Stimulated activated memory B cell treated with anti-CD40 and anti-IgM and Interleukin-4, amounts not matched to agents 10 μg/mL and 1 μg/mL and 100 μg/mL, for 72 hours (primary cell): ENCODE measurements at regions not wholly inside any gene's neighbourhood (a gene's known extent, or its start where the extent isn't known, plus 50 kb on each side); places are given as distances from the start of the nearest gene placed in this dataset.
A peak's percentile ranks its signal among the peaks of the same experiment; 100 is the strongest.

ENCODE experiments used
- ATAC-seq: fragments of 150-1000 bp; cut with Tn5 transposase; 2 replicates; pipeline ENCODE4 v1.10.0; 2021
- H3K27ac Mint-ChIP-seq: one replicate; pipeline ENCODE4 v1.8.0; 2022; ENCODE audit warnings: mild to moderate bottlenecking, mixed read lengths
- H3K27me3 Mint-ChIP-seq: one replicate; pipeline ENCODE4 v1.8.0; 2022; ENCODE audit warnings: mixed read lengths
- H3K36me3 Mint-ChIP-seq: one replicate; pipeline ENCODE4 v1.8.0; 2022; ENCODE audit warnings: mixed read lengths
- H3K4me1 Mint-ChIP-seq: one replicate; pipeline ENCODE4 v1.8.0; 2022; ENCODE audit warnings: mixed read lengths
- H3K4me3 Mint-ChIP-seq: one replicate; pipeline ENCODE4 v1.8.0; 2022; ENCODE audit warnings: mild to moderate bottlenecking, moderate library complexity, mixed read lengths
- H3K9me3 Mint-ChIP-seq: one replicate; pipeline ENCODE4 v1.8.0; 2022; ENCODE audit warnings: mixed read lengths

GRCh38 chr6:97621111-97621510, 338.1 kb upstream of the MMS22L start:
- Mint-ChIP-seq H3K27me3 (no peaks in the 10 kb centered on the region), H3K9me3 (no peaks in the 10 kb centered on the region), H3K36me3 (no peaks in the 10 kb centered on the region), H3K27ac (no peak overlapping the region), H3K4me1 (no peaks in the 10 kb centered on the region), H3K4me3 (no peak overlapping the region)
- no peak for ATAC-seq

GRCh38 chr6:97626671-97627441, 343.8 kb upstream of the MMS22L start:
- Mint-ChIP-seq H3K4me3 (no peak overlapping the region), H3K27ac (no peak overlapping the region), H3K4me1 (peaks cover 7% of the 10 kb centered on the region), H3K27me3 (no peaks in the 10 kb centered on the region), H3K36me3 (no peaks in the 10 kb centered on the region), H3K9me3 (no peaks in the 10 kb centered on the region)
- ATAC-seq, result no peak

DNA sequence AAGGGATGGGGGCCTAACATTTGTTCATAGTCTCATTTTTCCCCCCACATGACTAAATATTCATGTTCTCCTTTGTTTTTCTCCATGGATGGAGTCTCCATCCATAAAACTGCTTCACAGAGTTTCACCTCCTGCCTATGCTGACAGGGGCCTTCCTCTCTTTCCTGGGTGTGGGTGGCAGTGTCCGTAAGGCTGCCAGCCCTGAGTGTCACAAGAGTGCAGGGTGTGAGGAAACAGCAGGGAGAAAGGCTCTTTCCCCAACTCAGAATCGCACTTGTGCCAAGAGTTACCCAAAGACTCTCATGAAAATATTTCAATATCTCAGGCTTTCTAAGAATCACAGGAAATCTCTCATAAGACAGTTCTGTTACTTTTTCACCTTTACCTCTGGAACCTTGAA, 346.2 kb upstream of the MMS22L start:
- Mint-ChIP-seq H3K4me1 (peaks cover 7% of the 10 kb centered on the region), H3K36me3 (no peaks in the 10 kb centered on the region), H3K4me3 (no peak overlapping the region), H3K27me3 (no peaks in the 10 kb centered on the region), H3K27ac (no peak overlapping the region), H3K9me3 (no peaks in the 10 kb centered on the region)
- ATAC-seq, result no peak

DNA sequence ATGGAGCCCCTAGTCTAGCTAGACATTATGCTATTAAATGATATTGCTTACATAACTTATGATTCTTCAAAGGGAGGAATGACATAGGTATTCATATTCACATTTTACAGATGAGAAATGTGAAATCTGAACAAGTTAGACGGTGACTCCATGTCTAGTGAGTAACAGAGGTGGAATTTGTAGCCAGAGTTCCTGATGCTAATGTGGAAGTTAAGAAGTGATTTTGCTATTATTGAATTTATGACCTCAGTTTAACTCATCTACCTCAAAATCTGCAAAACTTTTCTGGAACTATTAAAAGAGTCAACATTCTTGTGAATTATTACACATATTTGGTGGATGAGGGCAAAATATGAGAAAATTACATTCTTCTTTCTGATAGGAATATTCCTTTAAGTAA, 347.6 kb upstream of the MMS22L start:
- no peak for ATAC-seq
- no peak overlapping the region for H3K4me3 Mint-ChIP-seq
- H3K36me3 Mint-ChIP-seq, result no peaks in the 10 kb centered on the region
- no peaks in the 10 kb centered on the region for H3K27me3 Mint-ChIP-seq
- peaks cover 7% of the 10 kb centered on the region for H3K4me1 Mint-ChIP-seq
- H3K27ac Mint-ChIP-seq, result no peak overlapping the region
- H3K9me3 Mint-ChIP-seq, result no peaks in the 10 kb centered on the region

DNA sequence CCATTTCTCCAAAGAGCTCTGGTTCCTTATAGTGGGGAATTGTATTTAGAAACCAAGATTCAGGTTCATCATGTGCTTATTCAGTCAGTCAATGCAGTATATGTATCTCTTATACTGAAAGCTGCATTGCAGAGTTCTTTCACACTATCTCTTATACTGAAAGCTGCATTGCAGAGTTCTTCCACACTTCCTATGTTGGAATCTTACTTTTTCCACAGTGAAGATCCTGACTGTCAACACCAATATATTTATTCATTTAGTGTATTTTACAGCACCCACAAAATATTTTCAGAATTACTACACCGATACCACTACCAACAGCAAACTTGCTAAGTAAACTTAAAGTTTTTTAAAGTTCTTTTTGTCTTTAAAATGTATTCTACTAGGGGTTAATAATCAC, 349.3 kb upstream of the MMS22L start:
- no peaks in the 10 kb centered on the region for H3K27me3 Mint-ChIP-seq
- H3K9me3 Mint-ChIP-seq, result peaks cover 2% of the 10 kb centered on the region
- H3K36me3 Mint-ChIP-seq, result no peaks in the 10 kb centered on the region
- peaks cover 2% of the 10 kb centered on the region for H3K4me1 Mint-ChIP-seq
- H3K27ac Mint-ChIP-seq, result no peak overlapping the region
- ATAC-seq, result no peak
- no peak overlapping the region for H3K4me3 Mint-ChIP-seq

DNA sequence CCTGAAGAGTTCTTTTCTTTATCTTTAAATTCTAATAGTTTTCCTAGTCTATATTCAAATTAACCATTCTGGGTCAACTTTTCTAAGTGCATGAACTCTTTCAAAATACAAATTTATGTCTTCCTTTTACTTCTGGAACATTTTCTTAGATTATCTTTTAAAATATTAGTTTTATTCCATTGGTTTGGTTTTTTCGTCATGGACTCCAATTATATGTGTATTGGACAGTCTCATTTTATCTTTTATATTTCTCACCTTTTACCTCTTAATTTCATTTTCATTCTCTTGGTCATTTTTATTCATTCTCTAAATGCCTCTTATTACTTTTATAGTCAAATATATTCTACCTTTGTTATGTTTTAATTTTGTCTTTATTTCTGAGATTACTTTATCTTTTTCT, 356.7 kb upstream of the MMS22L start:
- H3K4me1 Mint-ChIP-seq, result no peaks in the 10 kb centered on the region
- H3K36me3 Mint-ChIP-seq, result no peaks in the 10 kb centered on the region
- no peak overlapping the region for H3K4me3 Mint-ChIP-seq
- no peak overlapping the region for H3K27ac Mint-ChIP-seq
- ATAC-seq, result no peak
- no peaks in the 10 kb centered on the region for H3K27me3 Mint-ChIP-seq
- H3K9me3 Mint-ChIP-seq, result peaks cover 17% of the 10 kb centered on the region

DNA sequence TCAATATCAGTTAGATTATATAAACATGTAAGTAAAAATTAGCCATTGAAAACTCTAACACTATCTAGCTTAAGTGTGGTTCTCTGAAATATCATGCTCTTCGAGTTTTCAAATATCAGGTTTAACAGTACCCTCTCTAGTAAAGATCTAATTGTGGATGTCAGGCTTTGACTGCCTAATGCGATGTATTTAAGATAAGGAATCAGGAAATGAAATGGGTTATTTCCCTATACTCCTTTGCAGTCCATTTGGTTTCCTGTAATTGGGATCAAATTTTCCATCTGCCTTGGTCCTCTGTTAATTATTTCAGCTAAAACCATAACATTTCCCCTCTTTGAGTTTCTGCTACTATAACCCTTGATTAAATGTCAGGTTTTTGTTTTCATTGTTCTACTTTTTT, 361.3 kb upstream of the MMS22L start:
- no peak for ATAC-seq
- H3K4me1 Mint-ChIP-seq, result no peaks in the 10 kb centered on the region
- no peaks in the 10 kb centered on the region for H3K27me3 Mint-ChIP-seq
- peaks cover 12% of the 10 kb centered on the region for H3K9me3 Mint-ChIP-seq
- no peaks in the 10 kb centered on the region for H3K36me3 Mint-ChIP-seq
- H3K4me3 Mint-ChIP-seq, result no peak overlapping the region
- no peak overlapping the region for H3K27ac Mint-ChIP-seq

DNA sequence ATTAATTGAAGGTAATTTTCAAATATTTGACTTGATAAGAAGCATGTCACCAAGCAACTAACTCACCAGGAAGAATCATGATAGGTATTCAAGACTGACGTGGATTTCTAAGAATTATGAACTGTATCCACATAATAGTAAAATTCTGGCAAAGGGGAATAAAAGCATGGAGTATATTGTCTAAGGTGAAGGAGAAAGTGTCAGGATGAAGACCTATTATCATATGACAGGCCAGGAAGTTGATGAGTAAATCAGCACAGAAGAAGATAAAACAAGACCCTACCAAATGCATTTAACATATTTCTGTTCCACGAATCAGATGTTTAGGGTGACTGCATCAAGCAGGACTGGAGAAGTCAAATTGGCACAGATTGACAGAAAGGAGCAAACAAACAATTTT, 362.7 kb upstream of the MMS22L start:
- no peaks in the 10 kb centered on the region for H3K4me1 Mint-ChIP-seq
- peaks cover under 1% of the 10 kb centered on the region for H3K9me3 Mint-ChIP-seq
- no peaks in the 10 kb centered on the region for H3K36me3 Mint-ChIP-seq
- ATAC-seq, result no peak
- no peak overlapping the region for H3K27ac Mint-ChIP-seq
- no peaks in the 10 kb centered on the region for H3K27me3 Mint-ChIP-seq
- no peak overlapping the region for H3K4me3 Mint-ChIP-seq

- H3K4me3 Mint-ChIP-seq, result no peak overlapping the region
- H3K9me3 Mint-ChIP-seq, result peaks cover 3% of the 10 kb centered on the region
- no peak for ATAC-seq
- no peaks in the 10 kb centered on the region for H3K4me1 Mint-ChIP-seq
- no peak overlapping the region for H3K27ac Mint-ChIP-seq
- H3K27me3 Mint-ChIP-seq, result no peaks in the 10 kb centered on the region
- H3K36me3 Mint-ChIP-seq, result no peaks in the 10 kb centered on the region
These were observed 370.1 kb upstream of the MMS22L start for GRCh38 chr6:97653076-97653475.

DNA sequence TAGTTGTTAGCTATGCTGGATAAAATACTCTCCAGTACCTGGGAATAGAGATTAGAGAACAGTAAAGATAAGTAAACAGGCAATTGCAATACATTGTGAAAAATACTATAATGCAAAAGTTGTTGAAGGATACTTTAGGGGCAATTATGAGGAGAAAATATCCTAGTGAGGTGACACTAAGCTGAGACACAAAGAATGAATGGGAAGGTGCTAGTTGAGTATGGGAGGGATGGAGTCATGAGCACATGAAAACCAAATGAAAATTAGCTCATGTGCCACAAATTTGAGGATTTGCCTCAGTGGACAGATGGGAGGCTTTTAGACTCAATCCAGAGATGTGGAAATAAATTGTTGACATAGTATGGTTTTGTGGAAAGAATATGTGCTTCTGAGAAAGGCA, 370.5 kb upstream of the MMS22L start:
- Mint-ChIP-seq H3K27me3 (no peaks in the 10 kb centered on the region), H3K4me3 (no peak overlapping the region), H3K9me3 (peaks cover 3% of the 10 kb centered on the region), H3K27ac (no peak overlapping the region), H3K4me1 (no peaks in the 10 kb centered on the region), H3K36me3 (no peaks in the 10 kb centered on the region)
- ATAC-seq, result no peak

DNA sequence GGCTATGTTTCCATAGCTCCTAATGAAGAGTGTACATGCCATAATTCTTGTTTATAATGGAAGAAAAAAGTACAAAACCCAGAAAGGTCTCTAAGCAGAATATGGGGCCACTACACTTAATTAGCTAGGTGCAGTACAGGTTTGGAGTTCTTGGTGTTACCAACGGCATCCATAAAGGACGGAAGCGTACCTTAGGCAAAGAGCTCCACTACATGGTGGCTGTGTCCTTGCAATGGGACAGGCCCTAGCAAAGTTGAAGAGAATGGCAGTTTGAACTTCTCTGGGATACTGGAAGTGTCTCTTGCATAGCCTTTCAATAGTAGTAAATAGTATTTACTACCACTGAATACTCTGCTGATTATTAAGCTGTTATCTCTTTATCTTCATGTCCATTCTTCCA, 371.7 kb upstream of the MMS22L start:
- H3K4me1 Mint-ChIP-seq, result no peaks in the 10 kb centered on the region
- H3K27ac Mint-ChIP-seq, result no peak overlapping the region
- ATAC-seq, result no peak
- peaks cover 3% of the 10 kb centered on the region for H3K9me3 Mint-ChIP-seq
- no peaks in the 10 kb centered on the region for H3K27me3 Mint-ChIP-seq
- H3K36me3 Mint-ChIP-seq, result no peaks in the 10 kb centered on the region
- no peak overlapping the region for H3K4me3 Mint-ChIP-seq

- no peak for ATAC-seq
- H3K4me3 Mint-ChIP-seq, result no peak overlapping the region
- H3K36me3 Mint-ChIP-seq, result no peaks in the 10 kb centered on the region
- no peak overlapping the region for H3K27ac Mint-ChIP-seq
- H3K4me1 Mint-ChIP-seq, result no peaks in the 10 kb centered on the region
- H3K9me3 Mint-ChIP-seq, result peaks cover 3% of the 10 kb centered on the region
- no peaks in the 10 kb centered on the region for H3K27me3 Mint-ChIP-seq
These were observed 373.2 kb upstream of the MMS22L start for GRCh38 chr6:97656236-97656635.

DNA sequence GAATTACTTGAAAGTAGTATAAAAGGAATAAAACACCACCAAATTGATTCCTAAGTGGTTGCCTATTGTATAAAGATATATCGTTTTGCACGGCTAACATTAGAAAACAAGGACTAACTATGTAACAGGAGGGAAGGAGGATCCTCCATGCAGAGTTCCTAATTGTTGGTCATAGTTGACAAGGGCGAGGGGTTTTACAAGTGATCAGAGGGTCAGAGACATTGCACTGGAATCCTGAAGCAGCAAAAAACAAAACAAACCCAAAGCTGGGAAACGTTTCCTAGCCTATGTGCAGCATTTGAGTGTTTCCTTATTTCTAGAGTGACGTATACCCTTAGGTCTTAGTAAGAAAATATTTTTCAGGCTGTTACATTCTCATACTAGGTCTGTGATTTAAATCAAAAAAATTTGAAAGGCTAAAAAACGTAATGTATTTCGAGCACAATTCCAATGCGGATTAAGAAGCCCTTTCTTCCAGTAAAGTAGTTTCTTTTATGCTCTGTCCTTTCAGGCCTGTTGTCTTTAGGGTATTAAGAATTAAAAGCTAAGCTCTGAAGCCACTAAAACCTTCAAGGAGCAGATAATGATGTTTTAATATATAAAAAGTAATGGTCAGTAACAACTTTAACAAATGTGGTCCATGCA, 373.8 kb upstream of the MMS22L start:
- Mint-ChIP-seq H3K27ac (no peak overlapping the region), H3K9me3 (peaks cover 3% of the 10 kb centered on the region), H3K4me1 (no peaks in the 10 kb centered on the region), H3K36me3 (no peaks in the 10 kb centered on the region), H3K4me3 (no peak overlapping the region), H3K27me3 (no peaks in the 10 kb centered on the region)
- ATAC-seq, result no peak

GRCh38 chr6:97658090-97658489, 375.1 kb upstream of the MMS22L start:
- H3K36me3 Mint-ChIP-seq, result no peaks in the 10 kb centered on the region
- H3K4me1 Mint-ChIP-seq, result no peaks in the 10 kb centered on the region
- no peaks in the 10 kb centered on the region for H3K27me3 Mint-ChIP-seq
- no peak overlapping the region for H3K4me3 Mint-ChIP-seq
- no peak overlapping the region for H3K27ac Mint-ChIP-seq
- ATAC-seq, result no peak
- peaks cover 3% of the 10 kb centered on the region for H3K9me3 Mint-ChIP-seq

DNA sequence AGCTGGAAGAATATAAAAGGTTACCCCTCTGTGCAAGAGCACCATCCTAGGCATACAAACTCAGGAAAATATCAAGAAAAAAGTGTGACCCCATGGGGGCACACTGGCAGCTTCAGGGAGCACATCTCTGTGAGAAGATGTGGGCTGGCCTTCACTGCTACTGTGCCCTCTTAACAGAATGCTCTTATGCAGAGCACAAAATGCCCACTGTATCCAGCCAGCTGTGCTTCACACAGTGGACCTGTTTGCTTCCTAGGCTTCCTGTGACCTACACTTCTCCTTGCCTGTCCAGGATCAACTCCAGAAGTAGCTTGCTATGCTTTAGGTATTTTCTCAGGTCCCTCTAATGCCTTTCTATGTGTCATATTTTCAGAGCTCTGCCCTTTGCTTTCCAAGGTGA, 380.2 kb upstream of the MMS22L start:
- Mint-ChIP-seq H3K4me3 (no peak overlapping the region), H3K27ac (no peak overlapping the region), H3K36me3 (no peaks in the 10 kb centered on the region), H3K4me1 (no peaks in the 10 kb centered on the region), H3K9me3 (no peaks in the 10 kb centered on the region), H3K27me3 (no peaks in the 10 kb centered on the region)
- peak; percentile 38 for ATAC-seq

GRCh38 chr6:97665446-97665845, 382.4 kb upstream of the MMS22L start:
- Mint-ChIP-seq H3K36me3 (no peaks in the 10 kb centered on the region), H3K4me1 (no peaks in the 10 kb centered on the region), H3K4me3 (no peak overlapping the region), H3K27me3 (no peaks in the 10 kb centered on the region), H3K27ac (no peak overlapping the region), H3K9me3 (no peaks in the 10 kb centered on the region)
- ATAC-seq, result no peak
